ENCODE measurements at regions not wholly inside any gene's neighbourhood (a gene's known extent, or its start where the extent isn't known, plus 50 kb on each side); places are given as distances from the start of the nearest gene placed in this dataset.
"Not testable (repeated sequence)": the region's sequence is repeated elsewhere in the genome, so short reads cannot be mapped to it uniquely, and the experiment has no call there.

- DNase-seq (ENCODE audit: low spot score) = not testable (repeated sequence)
These were observed 4037.7 kb upstream of the TPTE start for GRCh38 chr21:6483645-6484044.

DNA sequence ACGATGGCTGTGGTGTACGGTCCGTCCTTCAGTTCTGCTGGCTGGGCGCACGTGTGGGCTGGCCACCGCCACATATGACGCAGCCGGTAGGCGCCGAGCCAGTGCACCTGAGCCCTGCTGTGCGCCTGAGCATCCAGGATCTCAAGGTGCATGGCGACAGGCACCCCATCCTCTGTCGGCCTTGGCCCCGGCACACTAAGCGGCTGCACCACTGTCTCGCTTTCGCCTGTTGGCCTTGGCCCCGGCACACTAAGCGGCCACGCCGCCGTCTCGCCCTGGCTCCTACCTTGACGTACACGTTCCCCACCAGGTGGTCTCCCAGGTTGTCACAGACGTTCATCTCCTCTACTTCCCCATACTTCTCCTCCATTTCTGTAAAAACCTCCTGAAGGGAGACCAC is 4034.6 kb upstream of the TPTE start:
- not testable (repeated sequence) for DNase-seq (ENCODE audit: low spot score)

GRCh38 chr21:6492691-6493090 is 4028.7 kb upstream of the TPTE start:
- DNase-seq (ENCODE audit: low spot score) = not testable (repeated sequence)

DNA sequence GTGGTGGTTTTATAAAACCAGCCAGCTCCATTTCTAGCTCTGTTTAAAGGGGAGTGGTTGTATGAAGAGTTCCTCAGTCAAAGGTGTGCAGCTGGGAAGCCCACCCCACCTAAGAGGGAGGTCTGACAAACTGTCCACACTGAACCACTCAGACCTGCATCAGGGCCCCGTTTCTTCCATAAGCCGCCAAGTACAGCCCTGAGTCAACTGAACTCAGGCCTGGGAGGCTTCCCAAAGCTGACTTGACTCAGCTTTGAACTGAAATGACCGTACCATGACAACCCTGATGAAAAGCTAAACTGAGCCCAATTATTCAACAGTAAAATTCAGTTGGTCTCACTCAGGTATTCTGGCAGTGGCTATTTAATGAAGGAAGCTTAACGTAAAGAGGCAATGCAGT is 4027.4 kb upstream of the TPTE start:
- not testable (repeated sequence) for DNase-seq (ENCODE audit: low spot score)

- DNase-seq (ENCODE audit: low spot score) = not testable (repeated sequence)
These were observed 4025.0 kb upstream of the TPTE start for GRCh38 chr21:6496356-6496755.

DNA sequence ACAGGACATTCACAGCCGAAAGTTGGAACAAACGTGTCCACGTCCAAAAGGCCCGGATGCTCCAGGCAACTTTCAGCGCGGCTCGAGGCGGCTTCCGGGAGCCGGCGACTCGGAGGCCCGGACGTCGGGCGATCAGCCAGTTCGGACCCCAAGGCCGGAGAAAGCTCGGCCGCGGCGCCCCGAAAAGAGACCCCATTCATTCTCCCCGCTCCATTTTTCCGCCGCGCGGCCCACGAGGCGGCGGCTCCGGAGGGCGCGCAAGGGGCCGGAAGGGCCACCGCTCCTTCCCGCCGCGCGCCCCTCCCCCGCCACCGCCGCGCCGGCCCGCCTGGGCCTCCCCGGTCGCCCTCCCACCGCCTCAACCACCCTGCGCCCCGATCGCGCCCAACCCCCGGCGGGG is 4022.7 kb upstream of the TPTE start:
- not testable (repeated sequence) for DNase-seq (ENCODE audit: low spot score)

DNA sequence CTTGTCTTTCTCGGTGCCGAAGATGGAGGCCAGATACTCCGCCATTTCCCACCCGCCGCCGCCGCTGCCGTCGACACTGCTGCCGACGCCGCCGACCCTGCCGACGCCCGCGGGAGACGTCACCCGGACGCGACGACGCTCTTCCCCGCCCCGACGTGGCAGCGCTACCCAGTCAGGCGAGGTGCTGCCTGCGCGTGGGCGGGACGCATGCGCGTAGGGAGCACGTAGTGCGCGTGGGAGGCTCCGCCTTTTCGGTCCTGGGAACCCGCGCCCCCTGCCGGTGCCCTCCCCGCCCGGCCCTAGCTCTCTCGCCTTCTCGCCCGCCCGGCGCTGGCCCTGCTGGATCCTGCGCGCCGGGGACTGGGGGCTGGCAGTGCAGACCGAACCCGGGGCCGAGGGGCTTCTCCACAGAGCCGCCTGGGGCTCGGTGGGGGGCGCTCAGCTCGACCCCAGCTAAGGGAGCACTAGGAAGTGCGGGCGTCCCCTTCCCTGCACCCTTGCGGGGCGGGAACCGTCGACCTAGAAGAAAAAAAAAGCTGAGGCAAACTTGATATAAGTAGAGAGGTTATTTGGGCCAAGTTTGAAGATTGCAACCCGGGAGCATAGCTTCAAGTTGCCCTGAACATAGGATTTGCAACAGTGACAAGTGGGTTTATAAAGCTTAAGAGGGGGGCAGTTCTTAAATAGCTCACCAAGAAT is 4022.1 kb upstream of the TPTE start:
- not testable (repeated sequence) for DNase-seq (ENCODE audit: low spot score)

DNA sequence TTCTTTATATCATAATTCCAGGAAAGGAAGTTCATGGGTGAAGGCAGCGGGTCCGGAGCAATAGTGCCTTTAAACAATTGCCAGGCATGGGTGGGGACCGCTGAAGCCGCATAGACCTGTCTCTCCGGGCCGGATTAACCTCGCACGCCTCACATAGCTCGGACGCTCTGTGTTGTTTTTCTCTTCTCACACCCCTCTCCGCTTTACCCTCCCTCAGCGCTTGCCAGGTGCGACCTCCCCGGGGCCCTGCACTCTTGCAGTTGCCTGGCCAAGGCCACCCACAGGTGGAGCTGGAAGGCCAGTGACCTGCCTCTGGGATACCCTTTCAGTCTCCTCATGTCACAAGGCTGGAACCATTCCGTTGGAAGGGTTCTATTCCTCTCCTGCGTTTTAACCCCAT is 4021.5 kb upstream of the TPTE start:
- not testable (repeated sequence) for DNase-seq (ENCODE audit: low spot score)

DNA sequence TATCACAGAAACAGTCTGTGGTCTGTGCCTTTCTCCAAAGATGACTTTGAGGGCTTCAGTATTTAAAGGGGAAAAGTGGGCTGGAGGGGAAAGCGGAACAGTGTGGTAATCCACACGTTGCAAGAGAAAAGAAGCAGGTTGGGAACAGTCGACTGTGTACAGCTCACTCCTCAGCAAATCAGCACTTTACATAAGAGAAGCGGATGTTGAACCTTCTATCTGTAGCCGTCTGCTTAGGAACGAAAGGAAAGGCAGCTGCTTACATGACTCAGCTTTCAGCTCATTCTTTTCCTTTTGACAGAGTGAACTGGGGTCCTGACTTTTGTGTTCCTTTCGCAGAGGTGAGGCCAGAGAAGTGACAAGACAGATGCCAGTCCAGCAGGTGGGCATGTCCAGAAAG is 4020.7 kb upstream of the TPTE start:
- DNase-seq (ENCODE audit: low spot score) = not testable (repeated sequence)

GRCh38 chr21:6506167-6506894 is 4015.1 kb upstream of the TPTE start:
- not testable (repeated sequence) for DNase-seq (ENCODE audit: low spot score)

DNA sequence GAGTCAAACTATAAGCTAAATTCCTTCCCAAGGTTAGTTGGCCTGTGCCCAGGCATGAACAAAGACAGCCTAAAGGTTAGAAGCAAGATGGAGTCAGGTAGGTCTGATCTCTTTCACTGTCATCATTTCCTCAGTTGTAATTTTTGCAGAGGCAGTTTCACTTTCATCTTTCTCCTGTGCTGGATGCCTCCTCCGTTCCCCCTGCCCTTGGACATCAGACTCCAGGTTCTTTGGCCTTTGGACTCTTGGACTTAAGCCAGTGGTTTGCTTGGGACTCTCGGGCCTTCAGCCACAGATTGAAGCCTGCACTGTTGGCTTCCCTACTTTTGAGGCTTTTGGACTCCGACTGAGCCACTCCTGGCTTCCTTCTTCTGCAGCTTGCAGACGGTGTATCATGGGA is 4013.8 kb upstream of the TPTE start:
- not testable (repeated sequence) for DNase-seq (ENCODE audit: low spot score)

- DNase-seq (ENCODE audit: low spot score) = not testable (repeated sequence)
These were observed 3999.6 kb upstream of the TPTE start for GRCh38 chr21:6521777-6522176.

DNA sequence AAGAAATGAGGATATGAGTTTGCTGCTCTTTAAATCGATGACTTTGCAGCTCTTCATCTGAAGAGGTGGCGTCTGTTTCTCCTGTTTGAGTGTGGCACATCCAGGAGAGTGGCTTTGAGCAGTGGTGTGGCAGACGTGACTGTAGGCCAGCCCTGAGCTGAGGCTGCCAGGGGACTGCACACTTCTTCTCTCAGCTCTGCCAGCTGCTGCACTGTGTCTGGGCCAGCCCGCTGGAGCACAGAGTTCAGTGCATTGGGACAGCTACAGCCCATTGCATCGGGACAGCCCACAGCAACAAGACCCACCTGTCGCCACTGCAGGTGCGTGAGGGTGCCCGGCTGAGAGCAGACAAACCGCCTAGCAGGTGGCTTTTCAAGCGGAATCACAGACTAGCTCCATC is 3995.2 kb upstream of the TPTE start:
- DNase-seq (ENCODE audit: low spot score) = not testable (repeated sequence)

GRCh38 chr21:6530655-6531054 is 3990.7 kb upstream of the TPTE start:
- not testable (repeated sequence) for DNase-seq (ENCODE audit: low spot score)

DNA sequence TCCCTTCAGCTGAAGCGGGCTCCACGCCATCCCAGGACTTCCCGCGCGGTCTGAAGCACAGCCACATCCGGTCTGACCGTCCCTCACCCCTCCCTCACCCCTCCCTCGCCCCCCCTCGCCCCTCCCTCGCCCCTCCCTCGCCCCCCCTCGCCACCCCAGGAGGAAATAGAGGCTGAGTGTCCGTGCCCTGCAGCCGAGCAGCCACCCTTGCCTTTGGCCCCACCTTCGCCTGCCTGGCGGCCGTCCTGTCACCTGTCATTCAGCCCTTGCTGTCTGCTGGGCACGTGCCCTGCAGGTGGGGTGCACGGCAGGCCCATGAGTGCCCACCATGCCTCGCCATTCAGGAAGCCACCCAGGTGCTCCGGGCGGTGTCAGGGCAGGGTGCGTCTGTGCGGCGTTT is 3988.1 kb upstream of the TPTE start:
- DNase-seq (ENCODE audit: low spot score) = not testable (repeated sequence)

GRCh38 chr21:6538320-6538719 is 3983.1 kb upstream of the TPTE start:
- DNase-seq (ENCODE audit: low spot score) = not testable (repeated sequence)

- DNase-seq (ENCODE audit: low spot score) = not testable (repeated sequence)
These were observed 3981.7 kb upstream of the TPTE start for GRCh38 chr21:6539688-6540087.

GRCh38 chr21:6541036-6541435 is 3980.3 kb upstream of the TPTE start:
- DNase-seq (ENCODE audit: low spot score) = not testable (repeated sequence)

GRCh38 chr21:6545288-6545687 is 3976.1 kb upstream of the TPTE start:
- DNase-seq (ENCODE audit: low spot score) = not testable (repeated sequence)

DNA sequence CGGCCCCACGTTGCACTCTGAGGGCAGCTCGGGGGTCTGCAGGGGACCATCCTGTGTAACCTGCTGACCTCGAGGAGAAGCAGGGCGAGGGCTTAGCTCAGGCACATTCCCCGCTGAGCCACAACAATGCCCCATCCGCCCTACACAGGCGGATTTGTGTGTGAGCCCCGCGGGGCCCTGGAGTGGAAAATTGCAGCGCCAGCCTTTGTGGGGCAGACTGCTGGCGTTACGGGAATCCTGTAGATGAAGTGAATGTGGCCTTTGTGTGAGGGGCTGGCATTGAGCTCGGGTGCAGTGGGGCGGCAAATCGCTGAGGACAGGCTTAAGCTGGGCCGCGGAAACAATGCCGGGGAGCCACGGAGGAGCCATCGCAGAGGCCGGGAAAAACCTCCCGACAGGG is 3970.3 kb upstream of the TPTE start:
- not testable (repeated sequence) for DNase-seq (ENCODE audit: low spot score)

- DNase-seq (ENCODE audit: low spot score) = not testable (repeated sequence)
These were observed 3967.6 kb upstream of the TPTE start for GRCh38 chr21:6553505-6554376.

DNA sequence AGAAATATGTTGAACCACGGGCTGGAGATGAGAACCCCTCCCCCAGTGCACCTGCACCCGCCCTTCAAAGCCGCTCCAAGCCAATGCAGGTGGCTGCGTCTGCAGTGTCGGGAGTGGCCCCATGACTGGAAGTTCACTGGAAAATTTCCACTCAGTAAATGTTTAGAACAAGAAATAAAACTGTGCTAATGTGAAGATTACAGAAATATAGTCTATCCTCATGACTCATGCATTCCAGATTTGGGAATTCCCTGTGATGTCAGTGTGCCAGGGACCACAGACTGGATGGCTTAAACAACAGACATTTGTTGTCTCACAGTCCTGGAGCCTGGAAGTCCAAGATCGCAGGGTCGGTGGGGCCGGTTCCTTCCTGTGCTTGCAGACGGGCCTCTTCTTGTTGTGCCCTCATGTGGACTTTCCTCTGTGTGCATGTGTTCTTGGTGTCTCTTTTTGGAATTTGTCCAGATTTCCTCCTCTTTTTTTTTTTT is 3967.0 kb upstream of the TPTE start:
- DNase-seq (ENCODE audit: low spot score) = not testable (repeated sequence)

Data from NAMALWA (cell line).